GM18498 (cell line): ENCODE measurements at regions not wholly inside any gene's neighbourhood (a gene's known extent, or its start where the extent isn't known, plus 50 kb on each side); places are given as distances from the start of the nearest gene placed in this dataset.

Experiments used
- ATAC-seq: cut with Tn5 transposase; IDR thresholded peaks from one replicate; pipeline ENCODE4 v1.9.1; 2021; ENCODE audit warnings: mild to moderate bottlenecking, moderate library complexity; ENCODE audit not compliant: unreplicated experiment

DNA sequence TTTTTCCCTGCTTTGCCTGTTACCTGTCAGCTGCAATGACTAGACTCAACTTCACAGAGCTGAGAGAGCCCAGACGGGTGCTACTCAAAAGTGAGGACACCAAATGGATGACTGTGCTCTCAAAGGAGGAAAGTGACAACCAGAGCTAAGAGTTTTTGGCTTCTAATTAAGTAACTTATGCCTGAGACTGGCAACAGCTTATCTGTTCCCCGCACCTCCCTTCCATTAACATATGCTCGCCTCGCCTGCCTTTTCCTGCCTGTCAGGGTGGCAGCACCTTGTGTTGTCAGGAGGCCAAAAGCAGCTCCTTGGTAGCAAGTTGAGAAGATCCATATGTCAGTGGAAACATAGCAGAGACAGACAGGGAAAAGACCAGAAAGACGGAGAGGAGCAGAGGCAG, 573.9 kb upstream of the KIRREL3 start:
- ATAC-seq: no peak

DNA sequence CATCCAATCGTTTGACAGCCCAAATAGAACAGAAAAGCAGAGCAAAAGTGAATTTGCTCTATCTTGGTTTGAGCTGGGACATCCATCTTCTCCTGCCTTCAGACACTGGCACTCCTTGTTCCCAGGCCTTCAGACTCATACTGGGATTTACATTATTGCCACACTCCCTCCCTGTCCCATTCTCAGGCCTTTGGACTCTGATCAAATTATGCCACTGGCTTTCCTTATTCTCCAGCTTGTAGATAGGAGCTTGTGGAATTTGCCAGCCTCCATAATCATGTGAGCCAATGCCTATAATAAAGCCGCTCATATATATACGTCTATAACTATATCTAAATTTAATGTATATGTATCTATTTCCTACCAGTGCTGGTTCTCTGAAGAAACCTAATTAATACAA, 568.3 kb upstream of the KIRREL3 start:
- ATAC-seq: no peak

DNA sequence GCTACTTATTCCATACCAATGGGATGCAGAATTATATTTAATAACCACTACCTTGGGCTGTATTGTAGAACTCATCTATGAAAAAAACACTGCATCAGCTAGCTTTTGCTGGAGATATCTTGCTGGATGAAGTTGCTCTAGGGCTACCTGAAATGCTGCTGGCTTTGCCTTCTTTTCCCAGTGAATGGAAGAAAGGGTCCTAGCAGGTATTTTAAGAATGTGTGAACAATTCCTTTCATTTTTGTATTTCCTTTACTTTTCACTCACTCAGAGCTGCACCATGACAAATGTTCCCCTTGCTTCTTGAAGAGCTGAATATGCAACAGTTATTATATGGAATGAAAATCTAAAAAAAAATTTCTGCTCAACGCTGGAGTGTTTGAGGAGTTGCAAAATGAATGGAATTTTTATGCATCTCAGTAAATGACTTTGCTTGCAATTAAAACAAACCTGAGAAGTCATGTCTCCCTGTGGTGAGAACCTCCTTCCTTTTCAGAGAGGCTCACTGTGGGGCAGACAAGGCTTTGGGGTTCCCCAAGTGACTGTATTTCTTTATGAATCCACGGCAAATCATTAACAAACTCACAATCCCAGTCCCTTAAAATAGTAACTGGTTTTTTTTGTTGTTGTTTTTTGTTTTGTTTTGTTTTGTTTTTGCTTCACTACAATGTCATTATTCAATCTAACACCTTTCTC, 566.8 kb upstream of the KIRREL3 start:
- ATAC-seq: no peak

DNA sequence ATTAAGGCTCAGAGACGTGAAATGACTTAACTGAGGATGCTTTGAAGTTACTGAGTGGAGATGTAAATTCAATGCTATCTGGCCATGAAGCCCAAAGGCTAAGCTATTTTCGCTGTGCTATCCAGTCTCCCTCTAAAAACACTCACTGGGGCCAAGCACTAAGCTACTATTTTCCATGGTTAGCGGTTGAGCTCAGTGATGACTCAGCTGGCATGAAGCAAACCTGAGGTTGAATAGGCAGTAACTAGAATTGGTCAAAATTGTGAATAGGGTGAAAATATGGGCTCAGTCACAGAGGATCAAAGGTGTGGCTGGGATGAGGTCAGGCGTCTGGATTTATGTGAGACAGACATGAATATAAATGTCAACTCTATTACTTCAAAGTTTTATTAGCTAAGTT, 564.2 kb upstream of the KIRREL3 start:
- ATAC-seq: no peak

DNA sequence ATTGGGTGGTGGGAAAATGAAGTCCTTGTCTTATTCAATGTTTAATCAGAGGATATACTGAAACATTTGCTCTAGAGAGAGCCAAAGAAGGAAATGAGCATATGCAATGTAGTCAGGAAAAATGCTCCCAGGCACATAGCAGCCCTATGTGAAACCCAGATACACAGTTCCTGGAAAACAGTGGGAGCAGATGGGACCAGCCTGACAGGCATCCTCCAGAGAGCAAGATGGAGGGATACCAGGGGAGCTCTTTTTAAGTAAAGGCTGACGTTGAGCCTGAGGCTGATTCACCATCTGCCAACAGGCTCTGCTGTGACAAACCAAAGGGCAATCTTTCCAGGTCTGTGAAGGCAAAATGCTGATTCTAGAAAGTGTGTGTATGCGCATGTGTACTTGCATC, 559.4 kb upstream of the KIRREL3 start:
- ATAC-seq: no peak

DNA sequence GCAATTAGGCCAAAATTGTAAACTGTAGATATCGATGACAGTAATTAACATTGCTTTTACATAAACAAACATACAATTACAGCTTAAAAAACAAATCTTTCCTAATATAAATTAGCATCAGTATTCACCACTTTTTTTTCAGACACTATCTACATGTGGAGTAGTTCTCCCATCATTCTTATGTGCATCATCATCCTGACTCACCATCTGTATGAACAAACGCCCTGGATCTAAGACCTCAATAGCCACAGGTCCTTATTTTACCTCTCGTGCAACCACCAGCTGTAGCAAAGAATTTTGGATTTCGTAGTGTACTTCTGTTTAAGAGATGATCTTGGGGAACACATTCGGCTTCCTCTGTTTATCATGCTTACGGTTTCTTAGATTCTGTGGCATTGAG, 551.9 kb upstream of the KIRREL3 start:
- no peak for ATAC-seq

DNA sequence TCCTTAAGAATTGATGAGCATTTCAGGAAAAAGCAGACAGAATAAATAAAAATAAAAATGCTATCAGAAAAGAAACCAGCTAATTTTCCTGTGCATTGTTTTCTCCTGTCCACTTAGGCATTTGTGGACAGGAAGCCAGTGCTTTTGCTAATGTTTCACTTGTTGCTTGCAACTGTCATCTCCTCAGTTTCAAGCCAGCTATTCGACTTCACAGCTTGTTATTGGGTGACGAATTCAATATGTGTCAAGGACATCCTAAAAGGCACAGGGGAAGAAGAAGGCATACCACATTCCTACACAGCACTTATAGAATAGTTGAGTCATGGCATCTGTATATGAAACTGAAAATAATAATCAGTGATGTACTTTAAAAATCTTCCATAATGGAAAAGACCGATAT, 530.6 kb upstream of the KIRREL3 start:
- no peak for ATAC-seq

DNA sequence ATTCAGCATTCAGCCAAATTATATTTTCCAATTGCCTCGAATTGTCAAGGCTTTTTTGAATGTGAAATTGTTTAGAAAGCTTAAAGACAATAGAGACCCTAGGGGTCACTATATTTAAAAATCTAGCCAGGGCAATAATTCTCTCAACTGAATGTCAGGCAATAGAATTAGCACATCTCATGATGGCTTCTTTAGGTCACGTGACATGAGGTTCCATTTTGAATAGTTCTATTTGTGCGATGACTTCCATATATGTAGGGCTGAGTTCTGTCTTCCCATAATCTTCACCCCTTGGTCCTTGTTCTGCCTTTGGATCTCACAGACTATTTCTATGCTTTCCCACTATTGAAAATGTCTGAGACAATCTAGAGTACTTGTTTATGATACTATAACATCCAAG, 527.7 kb upstream of the KIRREL3 start:
- no peak for ATAC-seq

DNA sequence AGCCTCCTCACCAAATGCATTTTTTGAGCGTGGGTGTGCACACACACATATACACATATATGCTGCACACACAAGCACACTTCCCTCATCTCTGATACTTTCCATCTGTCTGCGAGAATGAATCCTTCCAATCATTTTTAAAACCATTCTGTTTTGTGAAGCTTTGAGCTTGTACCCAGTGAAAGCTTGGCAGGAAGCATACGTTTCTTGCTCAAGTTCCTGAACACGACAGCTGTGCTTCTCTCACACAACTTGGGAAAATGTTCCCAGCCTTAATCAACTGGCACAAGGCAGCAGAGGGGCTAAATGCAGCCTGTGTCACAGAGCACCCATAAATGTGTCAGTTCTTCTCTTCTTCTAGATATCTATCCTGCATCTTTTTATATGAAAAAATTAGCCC, 524.0 kb upstream of the KIRREL3 start:
- ATAC-seq: no peak

DNA sequence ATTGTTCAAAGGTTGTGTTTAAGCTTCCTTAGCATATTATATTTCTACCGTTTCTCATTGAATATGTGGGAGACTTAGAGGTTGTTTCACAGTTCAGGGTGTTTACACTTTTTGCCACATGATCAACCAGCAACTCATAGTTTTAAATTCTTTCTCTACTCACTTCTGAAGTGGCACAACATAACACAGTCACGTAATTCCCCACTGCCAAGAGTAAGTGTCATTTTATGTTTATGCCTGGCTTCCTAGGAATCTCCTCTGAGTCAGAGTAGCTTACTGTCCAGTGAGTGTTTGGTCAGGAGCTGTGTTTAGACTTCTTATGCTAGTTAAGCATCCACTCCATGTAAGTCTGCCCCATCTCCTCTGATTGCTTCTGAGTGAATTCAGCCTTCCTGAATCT, 520.8 kb upstream of the KIRREL3 start:
- ATAC-seq: no peak

DNA sequence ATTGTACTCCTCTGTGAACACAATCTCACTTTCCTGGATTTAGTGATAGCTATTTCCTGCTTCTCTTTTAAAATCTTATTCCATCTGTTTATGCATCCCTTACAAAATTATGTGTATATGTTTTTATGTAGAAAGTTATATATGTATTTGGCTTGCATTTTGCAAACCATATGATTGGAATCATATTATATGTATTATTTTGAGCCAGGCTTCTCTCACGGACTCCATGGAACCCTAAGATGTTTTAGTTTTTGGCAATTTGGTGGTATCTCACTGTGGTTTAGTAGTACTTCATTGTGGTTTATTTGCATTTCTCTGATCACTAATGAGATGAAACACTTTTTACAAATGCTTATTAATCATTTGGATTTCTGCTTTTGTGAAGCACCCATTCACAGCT, 507.3 kb upstream of the KIRREL3 start:
- no peak for ATAC-seq

DNA sequence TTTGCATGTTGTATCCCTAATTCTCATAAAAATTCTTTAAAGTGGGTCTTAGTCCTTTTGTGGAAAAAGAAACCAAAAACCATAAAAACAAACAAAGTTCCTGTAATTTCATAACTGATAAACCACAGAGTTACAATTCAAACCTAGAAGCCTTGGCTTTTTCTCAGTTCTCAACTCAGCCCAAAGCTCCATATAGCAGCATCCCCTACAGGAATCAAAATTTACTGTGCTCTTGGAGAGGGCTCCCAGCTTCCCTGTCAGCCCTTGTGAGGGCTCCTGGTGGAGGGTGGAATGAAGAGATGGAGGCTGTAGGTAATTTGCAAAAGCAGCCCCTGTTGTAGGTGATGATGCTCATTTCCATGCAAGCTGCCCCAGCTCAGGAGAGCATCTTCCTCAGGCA, 506.1 kb upstream of the KIRREL3 start:
- no peak for ATAC-seq

DNA sequence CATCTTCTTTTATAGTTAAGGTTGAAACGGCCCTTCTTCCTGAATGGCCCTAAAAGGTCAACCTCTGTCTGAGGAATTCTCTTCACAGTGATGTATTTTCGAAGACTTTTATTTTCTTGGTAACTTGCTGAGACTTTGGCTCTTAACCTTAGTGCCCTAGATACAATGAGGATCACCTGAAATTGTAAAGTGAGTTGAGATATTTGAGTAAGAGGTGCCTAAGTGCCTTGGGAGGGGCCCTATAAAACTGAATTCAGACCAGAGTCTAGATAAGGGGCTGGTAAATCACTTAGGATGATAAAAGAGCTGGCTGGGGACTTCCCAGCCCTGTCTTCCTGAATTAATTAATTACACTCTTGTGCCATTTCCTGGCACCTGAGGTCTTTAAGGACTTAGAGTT, 505.6 kb upstream of the KIRREL3 start:
- no peak for ATAC-seq

DNA sequence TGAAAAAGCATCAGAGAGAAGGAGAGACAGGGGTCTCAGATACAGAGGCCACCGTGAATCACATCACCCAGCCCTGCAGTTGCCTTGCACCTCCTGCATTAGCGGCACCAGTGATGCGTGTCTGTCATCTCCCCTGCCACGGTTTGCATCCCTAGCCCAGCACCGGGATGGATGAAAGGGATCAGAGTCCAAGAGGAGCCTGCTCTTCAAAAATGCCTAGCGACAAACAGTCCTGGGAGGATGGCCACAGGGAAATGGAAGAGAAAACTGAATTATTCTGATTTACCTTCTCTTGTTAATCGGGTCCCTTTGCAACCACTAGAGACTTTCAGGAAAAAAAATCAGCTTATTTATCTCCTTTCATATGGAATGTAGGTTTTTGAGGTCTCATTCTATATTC, 495.6 kb upstream of the KIRREL3 start:
- ATAC-seq: no peak

DNA sequence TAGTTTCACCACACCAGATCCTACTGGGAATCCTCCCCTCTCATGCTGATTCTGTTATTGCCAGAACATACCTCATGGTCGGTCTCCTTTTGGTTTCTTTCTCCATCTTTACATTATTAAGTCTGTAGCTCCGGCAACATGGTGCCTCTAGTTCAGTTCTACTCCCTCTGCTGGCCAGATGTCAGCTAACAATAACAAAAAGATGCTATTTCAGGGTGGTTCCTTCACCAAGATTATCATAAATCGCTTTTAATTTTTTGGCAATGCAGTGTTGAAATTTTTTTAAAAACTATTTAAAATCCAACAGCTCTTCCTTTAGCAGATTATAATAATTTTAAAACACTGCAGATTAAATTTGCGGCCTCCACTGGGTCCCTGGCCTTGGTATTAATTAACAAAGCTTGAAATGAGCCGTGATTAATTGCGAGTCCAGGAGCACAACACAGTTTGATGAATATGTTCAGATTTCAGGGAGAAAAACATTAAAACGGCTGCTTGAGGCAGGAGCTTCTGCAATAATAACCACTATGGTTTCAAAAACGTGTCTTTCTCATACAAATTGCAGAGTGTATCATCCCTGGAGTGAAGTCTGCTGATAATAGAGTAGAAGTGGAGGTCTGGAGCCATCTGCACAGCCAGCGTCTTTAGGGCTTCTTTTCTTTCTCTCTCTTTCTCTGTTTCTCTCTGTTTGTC, 492.9 kb upstream of the KIRREL3 start:
- ATAC-seq: no peak

DNA sequence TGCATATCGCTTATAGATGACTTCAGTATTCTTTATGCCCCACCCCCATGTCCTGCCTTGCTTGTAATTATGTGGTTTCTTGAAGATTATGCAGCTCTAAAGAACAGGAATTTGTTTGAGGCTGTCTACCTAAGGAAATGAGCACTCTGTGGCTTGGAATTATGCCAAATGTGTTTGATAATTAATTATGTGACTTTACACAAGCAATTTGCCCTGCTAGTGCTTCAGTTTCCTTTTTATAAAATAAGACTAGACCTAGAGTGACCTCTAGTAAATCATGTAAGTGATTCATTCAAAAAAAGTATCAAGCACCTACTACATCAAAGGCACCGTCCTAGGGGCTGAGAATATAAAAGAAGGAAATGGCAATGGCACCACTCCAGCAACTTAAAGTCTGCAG, 491.5 kb upstream of the KIRREL3 start:
- no peak for ATAC-seq

DNA sequence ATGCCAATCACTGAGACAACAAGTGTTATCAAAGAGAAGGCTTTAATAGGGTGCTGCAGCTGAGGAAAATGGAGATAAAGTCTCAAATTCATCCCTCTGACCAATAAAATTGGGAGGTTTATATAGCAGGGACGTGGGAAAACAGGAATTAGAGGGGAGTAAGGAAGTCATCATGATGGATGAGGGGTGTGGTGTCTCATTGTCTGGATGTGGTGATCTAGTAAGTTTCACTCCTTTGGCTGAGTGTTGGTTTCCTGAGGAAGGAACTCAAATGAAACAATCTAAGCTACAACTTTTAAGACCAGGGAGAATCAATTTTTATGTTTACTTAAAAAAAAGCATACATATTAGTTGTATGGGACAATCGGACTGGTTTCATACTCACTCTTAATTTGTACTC, 491.0 kb upstream of the KIRREL3 start:
- ATAC-seq: no peak

DNA sequence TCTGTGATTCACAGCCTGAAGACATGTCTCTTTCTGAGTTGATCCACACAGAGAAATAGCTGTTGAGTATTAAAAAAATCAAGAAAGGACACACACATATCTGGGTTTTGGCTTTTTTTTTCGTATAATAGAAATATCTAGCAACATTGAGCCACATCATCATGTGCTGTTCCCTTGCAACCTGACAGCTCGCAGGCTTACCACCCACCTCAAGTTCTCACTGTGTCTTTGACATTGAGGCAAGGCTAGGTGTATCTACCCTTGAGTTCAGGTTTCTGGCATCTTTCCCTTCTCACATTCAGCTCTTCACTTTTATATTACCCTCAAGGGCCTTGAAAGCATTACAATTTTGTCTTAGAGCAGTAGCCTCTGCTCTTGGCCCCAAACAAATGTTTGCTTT, 490.3 kb upstream of the KIRREL3 start:
- ATAC-seq: no peak

DNA sequence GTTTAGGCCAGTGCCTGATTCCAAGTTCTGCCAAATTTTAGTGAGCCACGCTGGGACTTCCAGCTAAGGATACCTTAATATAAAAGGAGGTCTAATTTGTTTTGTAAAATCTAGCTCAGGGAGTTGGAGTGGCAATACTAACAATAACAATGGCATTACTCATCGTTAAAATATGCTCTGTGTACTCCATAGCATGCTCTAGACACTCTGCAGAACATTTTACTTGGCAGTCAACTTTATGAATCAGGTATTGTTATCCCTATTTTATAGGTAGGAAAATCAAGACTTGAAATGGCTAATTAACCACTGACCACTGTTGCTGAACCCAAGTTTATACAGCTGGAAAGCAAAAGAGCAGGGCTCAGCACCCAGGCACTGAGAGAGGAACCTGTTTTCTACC, 485.0 kb upstream of the KIRREL3 start:
- ATAC-seq: no peak

DNA sequence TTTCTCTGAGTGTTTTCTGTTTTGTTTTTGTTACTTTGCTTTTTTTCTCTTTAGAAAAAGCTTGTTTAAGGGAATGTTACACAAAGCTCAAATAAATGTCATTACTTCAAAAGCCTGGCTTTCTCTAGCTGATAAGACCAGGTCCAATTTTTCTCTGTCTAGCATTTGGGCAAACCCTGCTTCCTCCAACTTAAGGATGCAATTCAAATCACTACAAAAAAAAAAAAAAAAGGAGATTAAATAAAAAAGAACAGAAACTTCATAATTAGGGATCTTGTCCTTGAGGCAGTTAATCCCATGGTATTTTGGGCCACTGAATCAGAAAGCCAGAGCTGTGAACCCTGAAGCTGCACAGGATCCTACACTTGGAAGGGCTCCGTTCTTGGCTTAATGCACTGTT, 480.8 kb upstream of the KIRREL3 start:
- no peak for ATAC-seq

DNA sequence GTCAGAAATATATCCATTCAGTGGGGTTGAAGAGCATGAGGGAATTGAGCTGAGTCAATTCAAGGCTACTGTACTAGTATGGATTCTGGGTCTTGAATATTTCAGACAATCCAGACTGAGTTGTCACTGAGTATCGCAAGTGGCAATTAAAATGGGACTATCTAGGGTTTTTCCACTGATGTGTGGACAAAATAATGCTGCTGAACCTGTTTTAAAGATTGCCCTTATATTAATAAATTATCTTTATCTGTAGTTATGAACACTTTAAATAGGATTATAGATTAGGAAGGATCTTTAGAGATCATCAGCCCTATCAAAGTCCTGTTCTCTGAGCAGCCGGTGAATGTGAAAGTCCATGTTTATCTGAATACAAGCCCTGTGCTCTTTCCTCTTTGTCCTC, 478.3 kb upstream of the KIRREL3 start:
- ATAC-seq: no peak

DNA sequence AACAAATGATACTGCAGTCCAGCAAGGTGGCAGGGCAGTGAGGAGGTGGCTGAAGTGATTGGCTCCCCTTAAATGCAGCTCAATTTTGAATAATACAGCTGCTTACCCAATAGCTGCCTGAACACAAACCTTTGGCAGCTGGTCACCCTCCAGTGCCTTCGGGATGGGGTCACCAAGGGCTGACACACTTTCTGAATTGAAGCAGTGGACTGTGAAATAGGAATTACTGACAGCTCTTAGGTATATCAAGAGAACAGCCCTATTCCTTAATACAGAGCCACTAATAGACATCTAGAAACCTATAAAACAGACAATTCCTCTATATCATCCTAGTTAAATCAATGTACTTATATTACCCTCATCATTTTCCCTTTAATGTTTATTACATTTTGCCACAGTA, 474.2 kb upstream of the KIRREL3 start:
- ATAC-seq: no peak

DNA sequence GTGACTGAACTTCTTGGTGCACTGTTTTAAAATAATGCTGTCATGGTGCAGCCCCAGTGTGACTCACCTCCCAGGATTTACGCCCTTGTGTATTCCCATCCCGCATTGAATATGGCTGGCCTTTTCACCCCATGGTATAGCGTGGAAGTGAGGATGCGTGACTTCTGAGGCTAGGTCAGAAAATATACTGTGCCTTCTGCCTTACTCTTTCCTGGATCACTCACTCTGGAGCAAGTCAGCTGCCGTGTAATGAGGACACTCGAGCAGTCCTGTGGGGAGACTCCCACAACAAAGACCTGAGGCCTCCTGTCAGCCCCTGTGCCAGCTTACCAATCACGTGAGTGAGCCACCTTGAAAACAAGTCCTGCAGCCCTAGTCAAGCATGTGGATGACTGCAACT, 471.9 kb upstream of the KIRREL3 start:
- no peak for ATAC-seq
